ENCODE measurements at regions not wholly inside any gene's neighbourhood (a gene's known extent, or its start where the extent isn't known, plus 50 kb on each side); places are given as distances from the start of the nearest gene placed in this dataset.

DNA sequence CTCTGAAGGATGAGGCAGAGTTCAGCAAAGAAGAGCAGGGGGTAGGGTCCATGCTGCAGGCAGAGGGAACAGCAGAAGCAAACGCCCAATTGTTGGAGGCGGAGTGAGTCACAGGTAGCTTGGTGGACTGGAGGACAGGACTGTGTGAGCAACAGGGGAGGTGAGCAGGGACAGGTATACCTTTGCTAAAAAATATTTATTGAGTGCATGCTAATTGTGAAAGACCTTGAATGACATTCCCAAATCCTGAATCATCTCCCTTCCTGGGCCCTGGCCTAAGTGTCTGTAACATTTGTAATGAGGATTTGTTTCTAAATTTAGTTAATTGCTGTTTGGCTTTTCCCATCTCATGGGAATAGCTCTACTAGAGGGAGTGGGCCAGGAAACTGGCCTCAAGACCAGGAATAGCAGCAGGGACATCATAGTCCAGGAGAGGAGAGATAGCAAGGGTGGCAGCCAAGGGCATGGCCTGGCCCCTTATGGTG, 123.7 kb downstream of the FOXD2 start:
- DNase-seq (ENCODE audit: insufficient read length, low spot score) (no peak), FAIRE-seq (no peak)
- TF ChIP-seq SPI1 (IDR thresholded peaks at IDR 0.05; ENCODE audit: low read depth, low read length) = no peak
- no peak for TF ChIP-seq POLR2A (IDR thresholded peaks at IDR 0.05; ENCODE audit: low read depth, low read length)
- no peak for TF ChIP-seq POU2F2 (IDR thresholded peaks at IDR 0.05; ENCODE audit: low read depth, low read length)
- no peak for TF ChIP-seq POLR2AphosphoS5 (IDR thresholded peaks at IDR 0.05; ENCODE audit: low read depth, low read length)
- no peak for TF ChIP-seq PAX5 (IDR thresholded peaks at IDR 0.05; ENCODE audit: insufficient read depth, low read length, severe bottlenecking)
- no peak for TF ChIP-seq TAF1 (IDR thresholded peaks at IDR 0.05; ENCODE audit: low read depth, low read length)

DNA sequence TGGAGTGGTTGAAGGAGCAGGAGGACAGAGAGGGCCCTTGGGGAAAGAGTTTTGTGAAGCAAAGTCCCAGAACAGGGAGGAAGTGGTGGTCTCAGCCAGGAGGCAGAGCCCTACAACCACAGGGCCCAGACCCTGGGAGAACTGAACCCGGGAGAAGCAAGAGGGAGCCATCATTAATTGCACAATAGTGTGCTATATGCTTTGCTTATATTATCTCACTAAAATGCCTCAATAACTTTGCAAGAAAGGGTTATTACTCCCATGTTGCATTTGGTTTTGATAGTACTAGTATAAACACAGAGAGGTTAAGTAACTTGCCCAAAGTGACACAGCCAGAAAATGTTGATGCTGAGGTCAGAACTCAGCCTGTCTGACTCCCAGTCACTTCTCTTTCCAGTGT, 124.3 kb downstream of the FOXD2 start:
- FAIRE-seq = no peak
- TF ChIP-seq POU2F2 (IDR thresholded peaks at IDR 0.05; ENCODE audit: low read depth, low read length) (no peak), PAX5 (IDR thresholded peaks at IDR 0.05; ENCODE audit: insufficient read depth, low read length, severe bottlenecking) (no peak), POLR2A (IDR thresholded peaks at IDR 0.05; ENCODE audit: low read depth, low read length) (no peak), SPI1 (IDR thresholded peaks at IDR 0.05; ENCODE audit: low read depth, low read length) (no peak), TAF1 (IDR thresholded peaks at IDR 0.05; ENCODE audit: low read depth, low read length) (no peak)
- no peak for DNase-seq (ENCODE audit: insufficient read length, low spot score)

DNA sequence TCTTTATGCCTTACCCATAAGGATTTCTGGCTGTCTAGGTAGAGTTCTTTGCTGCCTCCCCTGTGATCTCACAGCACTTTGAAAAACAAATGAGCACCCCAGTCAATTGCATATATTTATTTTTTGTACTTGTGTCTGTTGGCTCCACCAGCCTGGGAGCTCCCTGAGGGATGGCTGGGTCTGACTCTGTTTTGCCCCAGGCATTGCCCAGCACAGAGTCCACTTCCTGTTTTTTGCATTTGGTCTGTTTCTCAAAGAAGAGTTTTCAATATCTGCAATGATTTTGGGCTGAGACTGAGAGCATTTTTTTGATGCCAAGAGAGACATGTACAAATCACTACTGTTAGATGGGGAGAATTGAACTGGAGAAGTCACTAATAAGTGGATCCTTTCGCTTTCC, 125.0 kb downstream of the FOXD2 start:
- DNase-seq (ENCODE audit: insufficient read length, low spot score) (no peak), FAIRE-seq (no peak)
- no peak for TF ChIP-seq POU2F2 (IDR thresholded peaks at IDR 0.05; ENCODE audit: low read depth, low read length)
- TF ChIP-seq POLR2A (IDR thresholded peaks at IDR 0.05; ENCODE audit: low read depth, low read length) = no peak
- no peak for TF ChIP-seq PAX5 (IDR thresholded peaks at IDR 0.05; ENCODE audit: insufficient read depth, low read length, severe bottlenecking)
- TF ChIP-seq SPI1 (IDR thresholded peaks at IDR 0.05; ENCODE audit: low read depth, low read length) = peak; percentile 68
- TF ChIP-seq TAF1 (IDR thresholded peaks at IDR 0.05; ENCODE audit: low read depth, low read length) = no peak
- TF ChIP-seq POLR2AphosphoS5 (IDR thresholded peaks at IDR 0.05; ENCODE audit: low read depth, low read length) = no peak

GRCh38 chr1:47563201-47563600, 125.4 kb downstream of the FOXD2 start:
- FAIRE-seq (no peak), DNase-seq (ENCODE audit: insufficient read length, low spot score) (no peak)
- TF ChIP-seq POLR2A (IDR thresholded peaks at IDR 0.05; ENCODE audit: low read depth, low read length) = no peak
- TF ChIP-seq POU2F2 (IDR thresholded peaks at IDR 0.05; ENCODE audit: low read depth, low read length) = no peak
- TF ChIP-seq SPI1 (IDR thresholded peaks at IDR 0.05; ENCODE audit: low read depth, low read length) = no peak

DNA sequence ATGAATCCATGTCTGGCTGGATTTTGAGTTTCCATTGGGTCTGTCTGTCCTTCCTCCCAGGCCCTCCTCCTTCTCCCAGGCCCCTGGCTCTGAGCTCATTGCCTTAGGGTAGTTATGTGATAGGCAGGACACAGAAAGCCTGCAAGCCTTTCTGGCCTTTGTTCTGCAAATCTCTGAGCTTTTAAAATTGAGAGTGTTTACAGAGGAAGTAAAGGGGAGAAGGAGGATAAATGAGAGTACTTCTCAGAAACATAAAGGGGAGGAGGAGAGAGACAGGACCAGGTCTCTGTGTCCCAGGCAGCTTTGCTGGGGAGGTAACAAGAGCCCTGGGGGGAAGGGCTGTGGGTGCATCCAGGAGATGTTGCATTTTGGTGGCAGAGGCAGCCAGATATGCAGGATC, 126.7 kb downstream of the FOXD2 start:
- FAIRE-seq = no peak
- DNase-seq (ENCODE audit: insufficient read length, low spot score) = no peak

DNA sequence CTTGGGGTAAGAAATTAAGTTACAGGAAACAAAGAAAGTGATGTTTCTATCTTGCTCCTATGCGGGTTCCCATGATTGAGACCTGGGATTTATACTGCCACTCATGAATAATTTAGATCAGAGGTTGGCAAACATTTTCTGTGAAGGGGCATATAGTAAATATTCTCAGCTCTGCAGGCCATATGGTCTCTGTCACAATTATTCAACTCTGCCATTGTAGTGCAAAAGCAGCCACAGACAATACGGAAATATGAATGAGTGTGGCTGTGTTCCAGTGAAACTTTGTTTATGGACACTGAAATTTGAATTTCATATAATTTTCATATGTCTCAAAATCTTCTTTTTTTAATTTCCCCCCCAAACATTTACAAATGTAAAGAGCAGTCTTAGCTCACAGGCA, 127.2 kb downstream of the FOXD2 start:
- FAIRE-seq (no peak), DNase-seq (ENCODE audit: insufficient read length, low spot score) (no peak)
- TF ChIP-seq PAX5 (IDR thresholded peaks at IDR 0.05; ENCODE audit: insufficient read depth, low read length, severe bottlenecking) (no peak), POLR2A (IDR thresholded peaks at IDR 0.05; ENCODE audit: low read depth, low read length) (no peak), POLR2AphosphoS5 (IDR thresholded peaks at IDR 0.05; ENCODE audit: low read depth, low read length) (no peak), SPI1 (IDR thresholded peaks at IDR 0.05; ENCODE audit: low read depth, low read length) (no peak), TAF1 (IDR thresholded peaks at IDR 0.05; ENCODE audit: low read depth, low read length) (no peak), POU2F2 (IDR thresholded peaks at IDR 0.05; ENCODE audit: low read depth, low read length) (no peak)

More for the DNA sequence above, 126.7 kb downstream of the FOXD2 start:
- TF ChIP-seq TAF1 (IDR thresholded peaks at IDR 0.05; ENCODE audit: low read depth, low read length) (no peak), POLR2A (IDR thresholded peaks at IDR 0.05; ENCODE audit: low read depth, low read length) (no peak), POLR2AphosphoS5 (IDR thresholded peaks at IDR 0.05; ENCODE audit: low read depth, low read length) (no peak)

DNA sequence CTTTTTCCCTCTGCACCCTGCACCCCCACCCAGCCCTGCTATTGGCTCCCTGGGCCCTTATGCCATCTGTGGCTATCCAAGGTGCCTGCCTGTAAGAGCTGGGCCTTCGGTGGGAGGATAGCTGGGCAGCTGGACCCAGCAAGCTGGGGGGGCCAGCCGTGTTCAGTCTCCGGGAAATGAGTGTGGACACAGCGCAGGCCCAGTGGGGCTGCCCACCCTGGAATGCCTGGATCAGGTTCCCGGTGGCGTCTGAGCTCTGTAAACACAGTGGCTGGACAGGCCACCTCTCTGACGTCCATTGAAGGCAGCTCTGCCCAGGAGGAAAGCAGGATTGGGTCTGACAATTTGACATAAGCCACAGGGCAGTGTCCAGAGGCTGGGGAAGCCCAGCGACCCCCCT, 127.8 kb downstream of the FOXD2 start:
- DNase-seq (ENCODE audit: insufficient read length, low spot score) = no peak
- no peak for FAIRE-seq
- no peak for TF ChIP-seq POLR2A (IDR thresholded peaks at IDR 0.05; ENCODE audit: low read depth, low read length)
- TF ChIP-seq PAX5 (IDR thresholded peaks at IDR 0.05; ENCODE audit: insufficient read depth, low read length, severe bottlenecking) = no peak
- TF ChIP-seq POLR2AphosphoS5 (IDR thresholded peaks at IDR 0.05; ENCODE audit: low read depth, low read length) = no peak

GRCh38 chr1:47568763-47569162, 130.9 kb downstream of the FOXD2 start:
- FAIRE-seq (no peak), DNase-seq (ENCODE audit: insufficient read length, low spot score) (no peak)
- no peak for TF ChIP-seq TAF1 (IDR thresholded peaks at IDR 0.05; ENCODE audit: low read depth, low read length)
- TF ChIP-seq POLR2A (IDR thresholded peaks at IDR 0.05; ENCODE audit: low read depth, low read length) = no peak
- TF ChIP-seq POU2F2 (IDR thresholded peaks at IDR 0.05; ENCODE audit: low read depth, low read length) = no peak
- no peak for TF ChIP-seq POLR2AphosphoS5 (IDR thresholded peaks at IDR 0.05; ENCODE audit: low read depth, low read length)
- no peak for TF ChIP-seq PAX5 (IDR thresholded peaks at IDR 0.05; ENCODE audit: insufficient read depth, low read length, severe bottlenecking)
- no peak for TF ChIP-seq SPI1 (IDR thresholded peaks at IDR 0.05; ENCODE audit: low read depth, low read length)

- FAIRE-seq (no peak), DNase-seq (ENCODE audit: insufficient read length, low spot score) (no peak)
- TF ChIP-seq TAF1 (IDR thresholded peaks at IDR 0.05; ENCODE audit: low read depth, low read length) (no peak), POU2F2 (IDR thresholded peaks at IDR 0.05; ENCODE audit: low read depth, low read length) (no peak), SPI1 (IDR thresholded peaks at IDR 0.05; ENCODE audit: low read depth, low read length) (no peak), POLR2A (IDR thresholded peaks at IDR 0.05; ENCODE audit: low read depth, low read length) (no peak), POLR2AphosphoS5 (IDR thresholded peaks at IDR 0.05; ENCODE audit: low read depth, low read length) (no peak), PAX5 (IDR thresholded peaks at IDR 0.05; ENCODE audit: insufficient read depth, low read length, severe bottlenecking) (no peak)
Observed at GRCh38 chr1:47569261-47569660, 131.4 kb downstream of the FOXD2 start.

- FAIRE-seq = no peak
Observed at GRCh38 chr1:47569681-47570470, 132.0 kb downstream of the FOXD2 start.

More at GRCh38 chr1:47569681-47570470, 132.0 kb downstream of the FOXD2 start:
- DNase-seq (ENCODE audit: insufficient read length, low spot score) = no peak
- no peak for TF ChIP-seq PAX5 (IDR thresholded peaks at IDR 0.05; ENCODE audit: insufficient read depth, low read length, severe bottlenecking)
- no peak for TF ChIP-seq TAF1 (IDR thresholded peaks at IDR 0.05; ENCODE audit: low read depth, low read length)
- TF ChIP-seq POU2F2 (IDR thresholded peaks at IDR 0.05; ENCODE audit: low read depth, low read length) = no peak
- no peak for TF ChIP-seq SPI1 (IDR thresholded peaks at IDR 0.05; ENCODE audit: low read depth, low read length)
- no peak for TF ChIP-seq POLR2AphosphoS5 (IDR thresholded peaks at IDR 0.05; ENCODE audit: low read depth, low read length)
- no peak for TF ChIP-seq POLR2A (IDR thresholded peaks at IDR 0.05; ENCODE audit: low read depth, low read length)

Measured in GM12891 (cell line).